ENCODE measurements at regions not wholly inside any gene's neighbourhood (a gene's known extent, or its start where the extent isn't known, plus 50 kb on each side); places are given as distances from the start of the nearest gene placed in this dataset.
"Not testable (repeated sequence)": the region's sequence is repeated elsewhere in the genome, so short reads cannot be mapped to it uniquely, and the experiment has no call there.

- no peak for DNase-seq
Measured at GRCh38 chr9:78871452-78872331, 574.8 kb downstream of the PSAT1 start.

DNA sequence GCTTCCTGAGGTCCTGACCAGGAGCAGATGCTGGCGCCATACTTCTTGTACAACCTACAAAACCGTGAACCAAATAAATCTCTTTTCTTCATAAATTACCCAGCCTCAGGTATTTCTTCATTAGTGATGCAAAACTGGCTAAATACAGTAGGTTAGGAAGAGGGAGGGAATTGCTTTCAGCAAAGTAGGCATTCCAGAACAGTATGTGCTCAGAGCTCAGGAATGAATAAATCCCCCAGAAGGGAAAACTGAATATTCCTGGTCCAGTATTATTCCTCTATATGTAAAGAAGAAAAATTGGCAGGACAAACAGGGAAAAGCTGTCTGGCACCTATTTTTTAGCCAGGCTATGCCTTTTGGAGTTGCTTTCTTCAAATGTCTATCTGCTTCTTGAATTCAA is 577.1 kb downstream of the PSAT1 start:
- DNase-seq = no peak

- no peak for DNase-seq
Measured at GRCh38 chr9:78879324-78880100, 582.6 kb downstream of the PSAT1 start.

DNA sequence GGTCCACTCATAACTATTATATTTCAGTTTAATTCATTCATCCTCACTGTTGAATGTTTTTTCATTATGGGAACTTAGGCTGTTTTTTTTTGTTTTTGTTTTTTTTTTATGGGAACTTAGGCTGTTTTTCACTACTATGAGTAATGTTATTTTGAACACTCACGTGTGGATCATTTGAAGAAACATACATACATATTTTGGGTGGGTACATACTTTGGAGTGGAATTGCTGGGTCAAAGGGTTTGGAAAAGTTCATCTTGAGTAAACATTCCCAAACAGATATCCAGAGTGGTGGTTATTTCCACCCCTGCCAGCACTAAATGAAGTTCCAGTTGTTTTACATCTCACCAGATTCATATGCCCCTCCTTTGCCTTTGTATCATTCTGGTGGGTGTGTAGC is 584.4 kb downstream of the PSAT1 start:
- DNase-seq = no peak

- DNase-seq = no peak
Measured at GRCh38 chr9:78882481-78882880, 585.6 kb downstream of the PSAT1 start.

DNA sequence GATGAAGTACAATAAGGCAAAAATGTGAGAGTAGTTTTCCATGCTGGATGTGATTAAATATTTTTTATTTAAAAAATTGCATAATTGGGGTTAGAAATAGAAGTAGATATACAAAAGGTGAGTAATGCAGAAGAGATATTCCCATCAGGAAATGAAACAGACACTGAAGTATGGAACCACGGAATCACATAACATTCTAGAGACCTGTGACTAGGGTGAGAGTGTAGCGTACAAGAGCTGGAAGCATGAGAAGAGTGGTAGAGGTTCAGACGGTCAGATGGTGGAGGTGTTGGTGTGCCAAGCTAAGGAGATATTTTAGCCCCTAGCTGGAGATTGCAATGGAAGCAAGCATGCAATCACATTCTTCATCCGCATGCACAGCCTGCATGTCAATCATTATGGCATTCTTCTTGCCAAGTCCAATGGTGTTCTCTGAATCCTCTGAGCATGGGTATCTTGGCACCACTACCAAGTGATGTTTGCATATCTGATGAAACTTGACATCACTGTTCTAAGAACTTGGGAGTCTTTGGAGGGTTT is 587.8 kb downstream of the PSAT1 start:
- DNase-seq = no peak

DNA sequence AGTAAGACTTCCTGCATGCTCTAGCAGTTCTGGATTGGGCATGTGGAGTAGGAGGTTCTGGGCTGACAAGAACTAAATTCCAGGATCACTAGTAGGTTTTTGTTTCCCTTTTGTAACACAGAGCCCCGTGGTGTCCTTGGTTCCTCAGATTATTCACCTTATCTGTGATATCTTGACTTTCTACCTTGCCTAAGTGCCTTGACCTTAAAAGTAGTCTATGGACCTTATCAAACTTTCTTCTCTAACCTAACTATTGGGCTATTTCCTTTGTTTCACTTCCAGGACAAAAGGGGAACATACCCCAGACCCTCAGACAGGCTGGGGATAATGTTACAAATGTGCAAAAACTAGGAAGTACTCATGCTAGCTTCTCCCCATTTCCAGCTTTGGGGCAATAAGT is 595.3 kb downstream of the PSAT1 start:
- no peak for DNase-seq

- DNase-seq = no peak
Measured at GRCh38 chr9:78892769-78893168, 595.8 kb downstream of the PSAT1 start.

DNA sequence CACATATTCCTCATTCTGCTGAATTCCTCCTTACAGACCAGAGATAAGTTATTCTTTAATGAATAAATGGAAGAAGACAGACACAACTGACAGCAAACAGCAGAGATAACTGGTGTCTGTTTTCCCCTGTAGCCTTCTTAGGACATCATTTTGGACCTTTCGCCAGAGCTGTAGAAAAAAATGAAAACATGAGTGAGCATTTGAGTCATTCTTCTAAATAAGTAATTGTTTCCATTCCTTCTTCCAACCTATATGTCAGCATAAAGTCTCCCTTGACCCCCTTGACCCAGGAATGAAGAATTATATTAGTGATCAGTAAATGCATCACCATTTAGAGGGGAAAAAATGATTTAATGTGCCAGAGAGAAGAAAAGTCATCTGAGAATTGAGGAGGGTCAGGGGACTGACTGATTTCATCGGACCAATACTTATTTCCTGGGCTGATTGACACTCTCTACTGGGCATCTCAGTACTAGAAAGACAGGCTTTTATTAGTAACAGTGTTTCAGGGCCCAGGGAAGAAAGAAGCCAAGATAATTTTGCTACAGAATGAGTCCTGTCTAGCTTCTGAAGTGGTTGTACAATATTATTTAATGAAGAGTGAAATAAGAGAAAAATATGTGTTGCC is 597.0 kb downstream of the PSAT1 start:
- no peak for DNase-seq

- no peak for DNase-seq
Measured at GRCh38 chr9:78896479-78896878, 599.6 kb downstream of the PSAT1 start.

- no peak for DNase-seq
Measured at GRCh38 chr9:78898234-78898633, 601.3 kb downstream of the PSAT1 start.

DNA sequence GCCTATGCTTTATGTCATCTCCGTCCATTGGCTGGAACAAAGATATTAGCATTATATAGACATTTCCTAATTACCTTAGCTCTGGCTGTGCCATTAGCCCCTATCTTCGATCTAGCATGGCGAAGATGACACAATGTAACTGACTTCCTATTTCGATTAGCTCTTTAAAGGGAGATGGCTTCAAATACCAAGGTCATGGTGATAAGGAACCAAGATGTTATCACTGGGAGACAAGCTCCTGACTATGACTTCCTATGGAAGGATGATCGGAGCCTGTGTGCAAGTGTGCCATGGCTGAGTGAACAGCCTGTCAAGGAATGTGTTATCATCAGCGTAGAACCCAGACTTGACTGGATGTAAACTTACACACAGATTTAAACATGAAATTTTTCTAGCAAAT is 602.1 kb downstream of the PSAT1 start:
- DNase-seq = no peak

- DNase-seq = no peak
Measured at GRCh38 chr9:78900500-78900899, 603.6 kb downstream of the PSAT1 start.

- no peak for DNase-seq
Measured at GRCh38 chr9:78902051-78902450, 605.1 kb downstream of the PSAT1 start.

DNA sequence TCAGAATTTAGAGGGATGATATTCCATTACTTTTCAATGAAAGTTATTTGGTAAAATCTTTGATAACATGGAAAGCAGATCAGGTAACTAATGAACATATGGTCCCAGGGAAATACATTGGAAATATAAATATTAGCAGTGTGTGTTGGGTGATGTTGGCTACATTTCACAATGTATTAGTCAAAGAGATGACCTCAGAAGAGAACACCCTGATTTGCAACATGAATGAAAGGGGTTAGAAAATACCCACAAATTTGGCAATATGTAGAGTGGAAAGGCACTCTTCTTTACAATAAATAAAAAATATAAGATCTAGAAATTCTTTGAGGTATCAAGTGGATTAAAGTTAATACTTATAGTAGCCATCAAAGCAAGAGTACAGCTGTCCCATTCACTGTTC is 606.7 kb downstream of the PSAT1 start:
- no peak for DNase-seq

DNA sequence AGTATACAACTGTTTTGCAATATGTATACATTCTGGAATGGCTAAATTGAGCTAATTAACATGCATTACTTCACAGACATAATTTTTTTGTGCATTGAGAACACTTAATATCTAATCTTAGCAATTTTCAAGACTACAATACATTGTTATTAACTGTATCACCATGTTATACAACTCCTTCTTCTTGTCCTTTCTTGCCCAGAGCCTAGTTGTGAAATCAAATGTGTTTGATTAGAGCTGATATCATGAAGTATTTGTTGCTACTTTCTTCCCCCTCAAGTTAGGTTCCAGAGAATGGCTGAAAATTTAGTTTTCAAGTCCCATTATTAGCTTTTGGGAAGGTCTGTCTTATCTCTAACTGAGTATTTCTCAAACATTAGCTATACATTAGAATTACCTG is 607.8 kb downstream of the PSAT1 start:
- no peak for DNase-seq

GRCh38 chr9:78905387-78905786 is 608.5 kb downstream of the PSAT1 start:
- DNase-seq = no peak

GRCh38 chr9:78905986-78906755 is 609.2 kb downstream of the PSAT1 start:
- DNase-seq = no peak

DNA sequence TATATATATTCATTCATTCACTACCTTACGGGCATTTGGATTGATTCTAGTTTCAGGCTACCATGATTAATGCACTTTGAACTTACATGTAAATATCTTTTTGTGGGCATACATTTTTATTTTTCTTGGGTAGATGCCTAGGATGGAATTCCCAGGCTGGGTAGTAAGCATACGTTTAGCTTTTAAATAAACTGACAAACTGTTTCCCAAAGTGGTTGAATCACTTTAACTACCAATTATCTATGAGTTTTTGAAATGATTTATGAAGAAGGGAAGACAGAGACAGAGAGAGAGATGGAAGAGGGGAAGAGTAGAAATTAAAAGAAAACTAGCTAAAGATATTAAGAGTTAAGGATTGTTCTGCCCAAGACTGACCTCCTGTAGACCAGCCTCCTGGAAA is 612.6 kb downstream of the PSAT1 start:
- no peak for DNase-seq

- not testable (repeated sequence) for DNase-seq
Measured at GRCh38 chr9:78916884-78917283, 620.0 kb downstream of the PSAT1 start.

DNA sequence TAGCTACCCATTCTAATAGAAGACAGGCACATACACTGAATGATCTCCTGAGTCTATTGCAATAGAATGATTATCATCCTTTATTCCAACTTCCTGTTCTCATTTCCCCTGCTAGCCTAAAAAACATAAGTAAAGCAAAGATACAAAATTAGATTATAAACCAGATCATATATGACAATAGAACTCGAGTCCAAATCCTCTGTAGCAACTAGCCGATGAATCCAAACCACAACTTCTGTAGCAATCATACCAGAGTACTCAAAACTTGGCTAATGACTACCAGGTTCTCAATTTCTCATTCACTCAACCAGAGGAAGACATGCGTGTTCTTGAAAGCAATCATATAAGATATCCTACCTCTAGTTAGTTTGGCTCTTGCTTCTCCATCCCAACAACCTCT is 622.1 kb downstream of the PSAT1 start:
- DNase-seq = no peak

DNA sequence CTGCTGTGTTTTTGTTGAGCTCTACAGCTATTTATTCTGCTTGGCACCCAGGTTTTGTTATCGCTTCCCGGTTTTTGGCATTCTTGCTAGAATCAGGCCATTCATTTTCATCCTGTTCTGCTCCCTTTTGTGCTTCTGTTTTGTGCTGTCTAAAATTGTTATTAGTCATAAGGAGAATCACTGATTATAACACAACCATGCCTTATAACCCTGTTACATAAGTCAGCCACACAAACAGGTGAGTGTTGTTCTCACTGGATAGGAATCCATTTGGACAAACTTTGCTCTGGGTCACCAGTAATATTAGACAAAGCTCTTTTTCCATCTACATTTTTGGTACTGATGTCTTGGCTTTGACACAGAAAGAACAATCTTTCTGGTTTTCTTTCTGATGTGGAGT is 622.8 kb downstream of the PSAT1 start:
- DNase-seq = no peak

GRCh38 chr9:78921341-78921740 is 624.4 kb downstream of the PSAT1 start:
- DNase-seq = no peak
